ENCODE measurements at regions not wholly inside any gene's neighbourhood (a gene's known extent, or its start where the extent isn't known, plus 50 kb on each side); places are given as distances from the start of the nearest gene placed in this dataset.

DNA sequence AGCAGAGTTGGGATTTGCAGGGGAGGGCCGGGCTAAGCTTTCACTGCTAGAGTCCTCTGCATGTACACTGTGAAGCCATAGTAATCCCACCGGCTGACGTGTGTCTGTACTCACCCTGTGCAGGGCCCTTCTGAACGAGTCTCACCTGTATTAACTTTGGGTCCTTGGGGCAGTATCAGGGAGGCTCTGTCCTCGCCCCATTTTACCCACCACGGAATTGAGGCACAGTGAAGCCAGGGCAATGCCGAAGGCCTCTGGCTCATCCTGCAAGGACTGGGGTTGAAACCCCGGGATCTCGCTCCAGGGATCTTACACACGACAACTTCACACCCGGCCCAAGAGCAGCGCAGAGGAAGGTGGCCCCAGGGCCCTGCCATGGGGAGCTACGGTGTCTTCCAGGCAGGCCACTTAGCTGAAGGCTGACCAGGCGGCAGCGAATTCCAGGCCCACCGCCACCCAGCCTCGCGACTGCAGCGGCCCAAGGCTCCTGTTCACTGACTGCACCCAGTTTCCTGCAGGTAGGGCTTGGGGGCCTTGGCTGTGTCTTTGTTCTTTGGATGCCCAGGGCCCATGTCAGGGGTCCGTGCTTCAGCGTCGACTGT, 75.5 kb upstream of the ADRA2C start (continued):
- TF ChIP-seq, protein P1, sequence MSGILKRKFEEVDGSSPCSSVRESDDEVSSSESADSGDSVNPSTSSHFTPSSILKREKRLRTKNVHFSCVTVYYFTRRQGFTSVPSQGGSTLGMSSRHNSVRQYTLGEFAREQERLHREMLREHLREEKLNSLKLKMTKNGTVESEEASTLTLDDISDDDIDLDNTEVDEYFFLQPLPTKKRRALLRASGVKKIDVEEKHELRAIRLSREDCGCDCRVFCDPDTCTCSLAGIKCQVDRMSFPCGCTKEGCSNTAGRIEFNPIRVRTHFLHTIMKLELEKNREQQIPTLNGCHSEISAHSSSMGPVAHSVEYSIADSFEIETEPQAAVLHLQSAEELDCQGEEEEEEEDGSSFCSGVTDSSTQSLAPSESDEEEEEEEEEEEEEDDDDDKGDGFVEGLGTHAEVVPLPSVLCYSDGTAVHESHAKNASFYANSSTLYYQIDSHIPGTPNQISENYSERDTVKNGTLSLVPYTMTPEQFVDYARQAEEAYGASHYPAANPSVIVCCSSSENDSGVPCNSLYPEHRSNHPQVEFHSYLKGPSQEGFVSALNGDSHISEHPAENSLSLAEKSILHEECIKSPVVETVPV (CRISPR knock-in tag; IDR thresholded peaks at IDR 0.05): no peak

DNA sequence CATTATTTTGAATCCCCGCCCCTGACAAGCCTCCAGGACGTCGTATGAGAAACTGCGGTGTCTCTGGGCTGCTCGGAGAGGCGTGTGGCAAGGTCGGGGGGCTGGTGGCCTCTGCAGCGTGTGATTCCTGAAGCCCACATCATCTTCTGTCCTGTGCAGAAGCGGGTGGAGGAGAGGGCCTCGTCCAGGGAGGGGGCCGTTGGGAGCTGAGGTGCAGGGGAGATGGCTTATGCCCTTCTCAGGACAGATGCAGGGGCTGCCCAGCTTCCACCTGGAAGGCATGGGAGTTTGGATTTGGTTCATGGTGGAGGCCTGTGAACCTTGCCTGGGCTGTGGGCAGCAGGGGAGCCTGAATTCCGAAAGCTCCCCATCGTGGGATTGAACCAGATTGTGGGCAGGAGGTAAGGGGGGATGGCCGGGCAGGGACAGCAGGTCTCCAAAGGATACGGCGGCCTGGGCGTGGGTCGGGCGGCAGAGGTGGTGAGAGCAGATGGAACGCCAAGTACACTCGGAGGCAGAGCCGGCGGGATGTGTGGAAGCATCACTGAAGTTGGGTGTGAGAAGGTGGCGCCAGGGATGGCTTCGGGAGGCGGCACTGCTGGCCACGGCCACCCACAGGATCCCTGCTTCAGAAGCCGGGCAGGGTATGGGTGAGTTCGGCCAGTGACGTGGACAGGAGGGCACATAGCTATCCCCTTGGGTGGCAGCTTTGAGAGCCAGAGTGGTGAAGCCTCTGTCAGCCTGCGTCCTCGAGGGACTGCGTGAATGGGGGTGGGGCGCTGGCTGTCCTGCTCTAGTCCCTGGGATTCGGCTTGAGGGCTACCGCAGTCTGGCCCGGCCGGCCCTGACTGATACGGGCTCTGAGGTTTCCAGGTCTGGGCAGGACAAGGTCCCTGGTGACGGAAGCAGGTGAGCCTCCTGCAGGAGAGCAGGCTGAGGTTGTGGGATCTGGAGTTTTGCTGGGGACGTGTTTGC, 76.3 kb upstream of the ADRA2C start:
- no peak for ATAC-seq
- TF ChIP-seq ISL1 (CRISPR knock-in tag; IDR thresholded peaks at IDR 0.05): no peak
- TF ChIP-seq ESRRG (CRISPR knock-in tag; IDR thresholded peaks at IDR 0.05): no peak
- TF ChIP-seq CSDC2 (CRISPR knock-in tag; IDR thresholded peaks at IDR 0.05): no peak
- TF ChIP-seq TCF4 (CRISPR knock-in tag; IDR thresholded peaks at IDR 0.05; ENCODE audit: borderline replicate concordance): no peak
- no peak for TF ChIP-seq SNAI2 (CRISPR knock-in tag; IDR thresholded peaks at IDR 0.05)

DNA sequence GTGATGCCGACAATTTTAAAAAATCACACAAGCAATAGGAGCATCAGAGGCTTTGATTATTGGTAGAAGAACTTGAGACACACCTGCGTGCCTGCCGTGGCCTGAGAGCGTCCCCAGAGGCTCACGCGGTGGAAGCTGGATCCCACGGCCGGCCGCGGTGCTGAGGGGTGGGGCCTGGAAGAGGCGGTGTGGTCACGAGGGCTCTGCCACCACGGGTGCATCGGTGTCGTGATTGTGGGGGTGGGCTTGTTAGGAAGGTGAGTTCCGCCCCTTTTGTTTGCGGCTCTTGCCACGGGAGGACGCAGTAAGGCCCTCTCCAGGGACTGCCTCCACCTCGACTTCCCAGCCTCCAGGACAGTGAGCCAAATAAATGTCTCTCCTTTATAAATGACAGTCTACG, 77.2 kb upstream of the ADRA2C start:
- no peak for TF ChIP-seq ESRRG (CRISPR knock-in tag; IDR thresholded peaks at IDR 0.05)
- no peak for TF ChIP-seq CSDC2 (CRISPR knock-in tag; IDR thresholded peaks at IDR 0.05)
- no peak for TF ChIP-seq ISL1 (CRISPR knock-in tag; IDR thresholded peaks at IDR 0.05)
- TF ChIP-seq, protein P2, sequence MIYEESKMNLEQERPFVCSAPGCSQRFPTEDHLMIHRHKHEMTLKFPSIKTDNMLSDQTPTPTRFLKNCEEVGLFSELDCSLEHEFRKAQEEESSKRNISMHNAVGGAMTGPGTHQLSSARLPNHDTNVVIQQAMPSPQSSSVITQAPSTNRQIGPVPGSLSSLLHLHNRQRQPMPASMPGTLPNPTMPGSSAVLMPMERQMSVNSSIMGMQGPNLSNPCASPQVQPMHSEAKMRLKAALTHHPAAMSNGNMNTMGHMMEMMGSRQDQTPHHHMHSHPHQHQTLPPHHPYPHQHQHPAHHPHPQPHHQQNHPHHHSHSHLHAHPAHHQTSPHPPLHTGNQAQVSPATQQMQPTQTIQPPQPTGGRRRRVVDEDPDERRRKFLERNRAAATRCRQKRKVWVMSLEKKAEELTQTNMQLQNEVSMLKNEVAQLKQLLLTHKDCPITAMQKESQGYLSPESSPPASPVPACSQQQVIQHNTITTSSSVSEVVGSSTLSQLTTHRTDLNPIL (CRISPR knock-in tag; IDR thresholded peaks at IDR 0.05; ENCODE audit: low read depth): no peak
- TF ChIP-seq ZFP30 (CRISPR knock-in tag; IDR thresholded peaks at IDR 0.05): no peak
- no peak for TF ChIP-seq SNAI2 (CRISPR knock-in tag; IDR thresholded peaks at IDR 0.05)
- no peak for TF ChIP-seq ZNF8 (CRISPR knock-in tag; IDR thresholded peaks at IDR 0.05)
- TF ChIP-seq TOX (CRISPR knock-in tag; IDR thresholded peaks at IDR 0.05; ENCODE audit: borderline replicate concordance): no peak
- no peak for TF ChIP-seq GLIS3 (CRISPR knock-in tag; IDR thresholded peaks at IDR 0.05)
- TF ChIP-seq ZFP3 (CRISPR knock-in tag; IDR thresholded peaks at IDR 0.05): no peak
- no peak for TF ChIP-seq ARNTL (CRISPR knock-in tag; IDR thresholded peaks at IDR 0.05; ENCODE audit: borderline replicate concordance, low read depth)
- no peak for TF ChIP-seq ZC3H10 (CRISPR knock-in tag; IDR thresholded peaks at IDR 0.05)
- TF ChIP-seq ZNF565 (CRISPR knock-in tag; conservative IDR thresholded peaks at IDR 0.05; ENCODE audit: low read depth): no peak
- TF ChIP-seq, protein P3, sequence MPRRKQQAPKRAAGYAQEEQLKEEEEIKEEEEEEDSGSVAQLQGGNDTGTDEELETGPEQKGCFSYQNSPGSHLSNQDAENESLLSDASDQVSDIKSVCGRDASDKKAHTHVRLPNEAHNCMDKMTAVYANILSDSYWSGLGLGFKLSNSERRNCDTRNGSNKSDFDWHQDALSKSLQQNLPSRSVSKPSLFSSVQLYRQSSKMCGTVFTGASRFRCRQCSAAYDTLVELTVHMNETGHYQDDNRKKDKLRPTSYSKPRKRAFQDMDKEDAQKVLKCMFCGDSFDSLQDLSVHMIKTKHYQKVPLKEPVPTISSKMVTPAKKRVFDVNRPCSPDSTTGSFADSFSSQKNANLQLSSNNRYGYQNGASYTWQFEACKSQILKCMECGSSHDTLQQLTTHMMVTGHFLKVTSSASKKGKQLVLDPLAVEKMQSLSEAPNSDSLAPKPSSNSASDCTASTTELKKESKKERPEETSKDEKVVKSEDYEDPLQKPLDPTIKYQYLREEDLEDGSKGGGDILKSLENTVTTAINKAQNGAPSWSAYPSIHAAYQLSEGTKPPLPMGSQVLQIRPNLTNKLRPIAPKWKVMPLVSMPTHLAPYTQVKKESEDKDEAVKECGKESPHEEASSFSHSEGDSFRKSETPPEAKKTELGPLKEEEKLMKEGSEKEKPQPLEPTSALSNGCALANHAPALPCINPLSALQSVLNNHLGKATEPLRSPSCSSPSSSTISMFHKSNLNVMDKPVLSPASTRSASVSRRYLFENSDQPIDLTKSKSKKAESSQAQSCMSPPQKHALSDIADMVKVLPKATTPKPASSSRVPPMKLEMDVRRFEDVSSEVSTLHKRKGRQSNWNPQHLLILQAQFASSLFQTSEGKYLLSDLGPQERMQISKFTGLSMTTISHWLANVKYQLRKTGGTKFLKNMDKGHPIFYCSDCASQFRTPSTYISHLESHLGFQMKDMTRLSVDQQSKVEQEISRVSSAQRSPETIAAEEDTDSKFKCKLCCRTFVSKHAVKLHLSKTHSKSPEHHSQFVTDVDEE (CRISPR knock-in tag; IDR thresholded peaks at IDR 0.05): no peak
- no peak for TF ChIP-seq TCF4 (CRISPR knock-in tag; IDR thresholded peaks at IDR 0.05; ENCODE audit: borderline replicate concordance)
- TF ChIP-seq BACH2 (CRISPR knock-in tag; IDR thresholded peaks at IDR 0.05; ENCODE audit: borderline replicate concordance): no peak
- TF ChIP-seq, protein P1 (CRISPR knock-in tag; IDR thresholded peaks at IDR 0.05): no peak
- no peak for ATAC-seq

DNA sequence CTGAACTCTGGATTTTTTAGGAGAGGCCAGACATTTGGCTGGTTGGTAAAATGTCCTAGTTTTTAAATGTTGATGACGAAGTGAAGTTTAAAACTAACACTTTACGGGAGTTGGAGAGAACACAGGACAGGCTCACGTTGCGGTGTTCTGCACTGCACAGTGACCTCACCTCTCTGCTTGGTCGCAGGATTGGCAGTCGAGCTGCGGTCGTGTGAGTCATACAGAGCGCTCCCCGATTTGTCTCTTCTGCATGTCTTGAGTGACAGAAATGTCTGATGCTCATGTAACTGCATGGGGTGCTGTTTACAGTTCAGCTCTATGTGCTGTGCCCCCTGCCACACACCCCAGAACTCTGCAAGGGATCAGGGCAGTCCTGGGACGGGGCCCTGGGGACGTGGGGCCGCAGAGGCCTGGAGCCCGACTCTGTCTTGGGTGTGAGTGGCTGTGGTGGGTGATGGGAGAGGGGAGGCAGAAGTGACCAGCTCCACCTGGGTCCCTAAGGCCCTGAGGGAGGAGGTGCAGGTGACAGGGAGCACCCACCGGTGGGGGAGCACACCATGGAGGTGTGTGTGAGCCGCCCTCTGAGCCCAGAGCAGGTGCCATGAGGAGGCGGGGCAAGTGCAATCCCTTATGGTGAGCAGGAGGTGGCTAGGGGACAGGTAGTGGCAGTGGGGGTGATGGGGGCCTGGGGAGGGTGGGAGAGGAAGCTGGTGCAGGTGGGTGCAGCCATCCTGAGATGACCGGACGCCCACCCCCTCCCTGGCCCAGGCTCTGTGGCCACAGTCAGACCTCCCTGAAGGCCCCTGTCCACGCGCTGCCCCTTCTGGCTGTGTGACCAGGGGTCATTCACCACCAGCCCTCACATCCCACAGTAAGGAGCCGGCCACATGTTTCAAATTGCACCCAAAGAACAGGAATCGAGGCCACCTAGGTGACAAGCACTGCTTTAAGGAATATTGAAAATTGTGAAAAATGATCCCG, 77.9 kb upstream of the ADRA2C start:
- TF ChIP-seq, protein P4, sequence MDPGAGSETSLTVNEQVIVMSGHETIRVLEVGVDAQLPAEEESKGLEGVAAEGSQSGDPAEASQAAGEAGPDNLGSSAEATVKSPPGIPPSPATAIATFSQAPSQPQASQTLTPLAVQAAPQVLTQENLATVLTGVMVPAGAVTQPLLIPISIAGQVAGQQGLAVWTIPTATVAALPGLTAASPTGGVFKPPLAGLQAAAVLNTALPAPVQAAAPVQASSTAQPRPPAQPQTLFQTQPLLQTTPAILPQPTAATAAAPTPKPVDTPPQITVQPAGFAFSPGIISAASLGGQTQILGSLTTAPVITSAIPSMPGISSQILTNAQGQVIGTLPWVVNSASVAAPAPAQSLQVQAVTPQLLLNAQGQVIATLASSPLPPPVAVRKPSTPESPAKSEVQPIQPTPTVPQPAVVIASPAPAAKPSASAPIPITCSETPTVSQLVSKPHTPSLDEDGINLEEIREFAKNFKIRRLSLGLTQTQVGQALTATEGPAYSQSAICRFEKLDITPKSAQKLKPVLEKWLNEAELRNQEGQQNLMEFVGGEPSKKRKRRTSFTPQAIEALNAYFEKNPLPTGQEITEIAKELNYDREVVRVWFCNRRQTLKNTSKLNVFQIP (CRISPR knock-in tag; IDR thresholded peaks at IDR 0.05; ENCODE audit: borderline replicate concordance, low read depth): no peak
- TF ChIP-seq ISL1 (CRISPR knock-in tag; IDR thresholded peaks at IDR 0.05): no peak
- TF ChIP-seq, protein P2 (CRISPR knock-in tag; IDR thresholded peaks at IDR 0.05; ENCODE audit: low read depth): no peak
- ATAC-seq: no peak
